WERI-Rb-1 (cell line): ENCODE measurements at regions not wholly inside any gene's neighbourhood (a gene's known extent, or its start where the extent isn't known, plus 50 kb on each side); places are given as distances from the start of the nearest gene placed in this dataset.

Experiments
- DNase-seq: peaks from one replicate; pipeline ENCODE4 v3.0.0-alpha.2; 2020
- H3K27ac ChIP-seq: fragments of 250-450 bp; sonication (Bioruptor Pico); 2 replicates; pipeline ENCODE4 v1.5.1; 2020; ENCODE audit warnings: mild to moderate bottlenecking, moderate library complexity
- H3K27me3 ChIP-seq: fragments of 250-450 bp; sonication (Bioruptor Pico); 2 replicates; pipeline ENCODE4 v1.5.1; 2021; ENCODE audit warnings: mild to moderate bottlenecking, low read depth, moderate library complexity; ENCODE audit not compliant: insufficient read depth, severe bottlenecking
- H3K36me3 ChIP-seq: fragments of 250-450 bp; sonication (Bioruptor Pico); 2 replicates; pipeline ENCODE4 v1.5.1; 2020; ENCODE audit warnings: mild to moderate bottlenecking, moderate library complexity
- H3K4me3 ChIP-seq: 2 replicates; pipeline ENCODE4 v1.5.1; 2011; ENCODE audit warnings: low read depth, mild to moderate bottlenecking, control low read depth, low read length
- H3K9me3 ChIP-seq: fragments of 250-450 bp; sonication (Bioruptor Pico); 2 replicates; pipeline ENCODE4 v1.5.1; 2021; ENCODE audit warnings: mild to moderate bottlenecking, moderate library complexity; ENCODE audit not compliant: severe bottlenecking
- TF ChIP-seq, protein P1 (sequence below): IDR thresholded peaks from 2 replicates; pipeline ENCODE4 v1.5.1; 2011; ENCODE audit warnings: low read depth, mild to moderate bottlenecking, control low read depth, inconsistent platforms, low read length

DNA sequence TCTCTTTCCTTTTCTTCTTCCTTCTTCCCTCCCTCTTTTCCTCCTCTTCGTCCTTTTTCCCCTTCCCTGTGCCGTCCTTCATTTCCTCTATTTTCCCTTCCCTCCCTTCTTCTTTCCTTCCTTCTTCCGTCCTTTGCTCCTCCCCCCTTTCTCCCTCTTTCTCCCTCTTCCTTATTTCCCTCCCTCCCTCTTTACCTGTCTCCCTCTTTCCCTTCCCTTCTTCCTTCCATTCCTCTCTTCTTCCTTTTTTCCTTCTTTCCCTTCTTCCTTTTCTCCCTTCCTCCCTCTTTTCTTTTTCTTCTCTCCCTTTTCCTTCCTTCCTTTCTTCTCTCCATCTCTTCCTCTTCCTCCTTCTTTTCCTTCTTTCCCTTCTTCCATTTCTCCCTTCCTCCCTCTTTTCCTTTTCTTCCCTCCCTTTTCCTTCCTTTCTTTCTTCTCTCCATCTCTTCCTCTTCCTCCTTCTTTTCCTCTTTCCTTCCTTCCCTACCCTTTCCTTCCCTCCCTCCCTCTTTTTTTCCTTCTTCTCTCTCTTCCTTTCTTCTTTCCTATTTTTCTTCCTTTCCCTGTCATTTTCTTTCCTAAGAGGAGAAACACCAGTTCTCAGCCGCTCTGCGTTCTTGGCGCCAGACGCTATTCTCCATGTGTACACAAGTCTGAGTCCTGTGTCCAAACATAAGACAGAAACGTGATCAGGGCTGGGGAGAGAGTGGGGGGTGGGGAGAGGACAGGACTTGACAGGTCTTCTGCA lies 597.1 kb downstream of the MID1IP1 start:
- Histone ChIP-seq H3K27ac (no peak overlapping the region), H3K27me3 (peaks cover 3% of the 10 kb centered on the region), H3K4me3 (no peak overlapping the region), H3K36me3 (no peaks in the 10 kb centered on the region), H3K9me3 (no peaks in the 10 kb centered on the region)
- DNase-seq: no peak
- TF ChIP-seq, protein P1, sequence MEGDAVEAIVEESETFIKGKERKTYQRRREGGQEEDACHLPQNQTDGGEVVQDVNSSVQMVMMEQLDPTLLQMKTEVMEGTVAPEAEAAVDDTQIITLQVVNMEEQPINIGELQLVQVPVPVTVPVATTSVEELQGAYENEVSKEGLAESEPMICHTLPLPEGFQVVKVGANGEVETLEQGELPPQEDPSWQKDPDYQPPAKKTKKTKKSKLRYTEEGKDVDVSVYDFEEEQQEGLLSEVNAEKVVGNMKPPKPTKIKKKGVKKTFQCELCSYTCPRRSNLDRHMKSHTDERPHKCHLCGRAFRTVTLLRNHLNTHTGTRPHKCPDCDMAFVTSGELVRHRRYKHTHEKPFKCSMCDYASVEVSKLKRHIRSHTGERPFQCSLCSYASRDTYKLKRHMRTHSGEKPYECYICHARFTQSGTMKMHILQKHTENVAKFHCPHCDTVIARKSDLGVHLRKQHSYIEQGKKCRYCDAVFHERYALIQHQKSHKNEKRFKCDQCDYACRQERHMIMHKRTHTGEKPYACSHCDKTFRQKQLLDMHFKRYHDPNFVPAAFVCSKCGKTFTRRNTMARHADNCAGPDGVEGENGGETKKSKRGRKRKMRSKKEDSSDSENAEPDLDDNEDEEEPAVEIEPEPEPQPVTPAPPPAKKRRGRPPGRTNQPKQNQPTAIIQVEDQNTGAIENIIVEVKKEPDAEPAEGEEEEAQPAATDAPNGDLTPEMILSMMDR: no peak

DNA sequence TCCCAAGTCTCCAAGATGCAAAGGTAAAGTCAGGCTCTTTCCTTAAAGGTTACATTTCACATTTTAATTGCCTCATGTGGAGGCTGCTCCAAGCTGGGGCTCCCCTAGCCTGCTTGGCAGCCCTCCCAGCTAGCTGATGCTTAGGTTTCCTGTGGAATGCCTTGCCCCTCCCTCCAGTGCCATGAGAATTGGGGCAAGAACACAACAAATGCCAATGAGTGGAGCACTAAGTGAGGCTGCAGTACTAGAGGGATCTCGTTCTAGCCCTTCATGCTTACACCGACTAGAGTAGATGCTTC lies 597.7 kb downstream of the MID1IP1 start:
- Histone ChIP-seq H3K27me3 (peaks cover 3% of the 10 kb centered on the region), H3K36me3 (no peaks in the 10 kb centered on the region), H3K27ac (no peak overlapping the region), H3K9me3 (no peaks in the 10 kb centered on the region), H3K4me3 (no peak overlapping the region)
- TF ChIP-seq, protein P1: no peak
- no peak for DNase-seq

DNA sequence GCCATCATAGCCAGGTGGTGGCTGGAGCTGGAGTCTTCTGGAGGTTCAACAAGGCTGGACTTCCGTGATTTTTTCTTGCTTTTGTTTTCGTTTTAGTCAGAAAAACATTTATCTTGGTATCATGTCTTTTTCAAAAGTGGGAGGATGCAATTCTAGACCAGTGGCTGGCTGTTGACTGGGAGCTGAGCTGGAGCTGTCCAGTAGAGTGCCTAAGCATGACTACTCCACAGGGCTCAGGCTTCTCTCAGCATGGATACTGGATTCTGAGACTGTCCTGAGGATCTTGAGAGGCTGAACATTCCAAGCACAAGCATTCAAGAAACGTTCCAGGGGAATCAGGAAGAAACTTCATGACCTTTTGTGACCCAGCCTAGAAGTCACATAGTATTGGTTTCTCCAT lies 598.1 kb downstream of the MID1IP1 start:
- no peak for DNase-seq
- Histone ChIP-seq H3K36me3 (no peaks in the 10 kb centered on the region), H3K27ac (no peak overlapping the region), H3K9me3 (no peaks in the 10 kb centered on the region), H3K4me3 (no peak overlapping the region), H3K27me3 (peaks cover 3% of the 10 kb centered on the region)
- TF ChIP-seq, protein P1: no peak

DNA sequence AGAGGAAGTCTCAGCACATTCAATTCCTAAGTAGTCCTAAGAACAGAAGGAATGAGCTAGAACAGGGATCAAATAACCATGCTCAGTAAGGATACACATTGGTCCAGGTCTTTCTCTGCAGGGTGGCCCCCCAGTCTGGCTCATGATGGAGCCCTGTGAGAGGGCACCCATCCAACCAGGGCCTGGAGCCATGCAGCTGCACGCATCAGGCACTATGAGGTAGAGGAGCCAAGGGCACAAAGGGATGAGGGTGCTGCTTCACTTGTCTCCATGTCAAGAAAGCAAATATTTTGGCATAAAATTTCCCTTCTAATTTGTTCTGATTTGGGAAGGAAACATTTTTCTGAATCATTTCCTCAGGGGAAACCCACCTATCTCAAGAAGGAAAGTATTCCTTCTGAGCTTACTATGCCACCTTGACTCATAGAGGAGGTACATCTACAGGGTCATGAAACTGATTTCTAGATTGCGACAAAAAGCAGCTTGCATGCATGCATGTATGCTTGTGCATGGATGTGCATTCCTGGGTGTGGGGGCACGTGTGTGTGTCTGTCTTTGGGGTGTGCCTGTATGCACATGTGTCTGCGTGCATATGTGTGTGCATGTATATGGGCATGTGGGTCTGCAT lies 600.3 kb downstream of the MID1IP1 start:
- DNase-seq: no peak
- TF ChIP-seq, protein P1: no peak
- H3K9me3 ChIP-seq: no peaks in the 10 kb centered on the region
- H3K27ac ChIP-seq: no peak overlapping the region
- H3K4me3 ChIP-seq: no peak overlapping the region
- no peaks in the 10 kb centered on the region for H3K36me3 ChIP-seq
- peaks cover 3% of the 10 kb centered on the region for H3K27me3 ChIP-seq

DNA sequence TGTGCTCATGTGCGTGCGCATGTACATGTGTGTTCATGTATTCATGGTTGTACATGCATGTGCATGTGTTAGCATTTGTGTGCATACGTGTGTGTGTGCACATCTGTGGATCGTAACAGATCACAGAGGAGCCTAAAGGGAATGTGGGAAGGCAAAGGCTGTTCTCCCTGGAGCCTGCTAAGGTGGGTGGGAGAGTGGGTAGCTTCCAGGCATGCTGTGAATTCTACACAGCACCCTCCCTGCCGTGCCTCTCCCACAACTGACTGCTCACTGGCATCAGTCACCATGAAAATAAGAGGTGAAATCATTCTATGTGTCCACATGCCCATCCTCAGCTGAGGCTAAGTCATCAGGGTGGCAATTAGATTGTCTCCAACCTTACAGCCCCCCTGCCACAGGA lies 600.9 kb downstream of the MID1IP1 start:
- no peaks in the 10 kb centered on the region for H3K9me3 ChIP-seq
- H3K27ac ChIP-seq: no peak overlapping the region
- no peaks in the 10 kb centered on the region for H3K36me3 ChIP-seq
- no peak overlapping the region for H3K4me3 ChIP-seq
- peaks cover 3% of the 10 kb centered on the region for H3K27me3 ChIP-seq
- no peak for DNase-seq
- TF ChIP-seq, protein P1: no peak

DNA sequence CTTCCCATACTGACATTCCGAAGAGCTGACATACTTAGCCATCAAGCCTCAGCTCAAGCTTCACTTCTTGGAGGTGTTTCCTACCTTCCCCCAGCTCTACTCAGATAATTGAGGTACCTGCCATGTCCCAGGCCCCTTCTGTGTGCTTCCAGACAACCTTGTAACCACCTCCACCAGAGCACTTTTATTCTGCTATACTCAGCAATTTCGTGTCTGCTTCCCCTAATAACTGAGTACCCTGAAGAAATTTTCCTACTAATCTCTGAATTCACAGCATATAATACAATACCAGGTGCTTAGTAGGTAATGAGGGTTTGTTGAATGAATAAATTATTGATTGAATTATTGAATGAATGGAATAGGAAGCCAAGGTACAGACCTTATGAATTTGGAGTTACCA lies 605.5 kb downstream of the MID1IP1 start:
- Histone ChIP-seq H3K4me3 (no peak overlapping the region), H3K36me3 (no peaks in the 10 kb centered on the region), H3K9me3 (no peaks in the 10 kb centered on the region), H3K27me3 (no peaks in the 10 kb centered on the region), H3K27ac (no peak overlapping the region)
- no peak for DNase-seq
- TF ChIP-seq, protein P1: no peak
